Kidney capillary endothelial cell (primary cell): ENCODE measurements at regions not wholly inside any gene's neighbourhood (a gene's known extent, or its start where the extent isn't known, plus 50 kb on each side); places are given as distances from the start of the nearest gene placed in this dataset.

ENCODE experiments used
- DNase-seq: peaks from one replicate; pipeline ENCODE4 v3.0.0-alpha.2; 2018; ENCODE audit warnings: low spot score

GRCh38 chr11:107140983-107141382 is 122.7 kb upstream of the GUCY1A2 start:
- DNase-seq: no peak

GRCh38 chr11:107139396-107139795 is 121.1 kb upstream of the GUCY1A2 start:
- DNase-seq: no peak

GRCh38 chr11:107136892-107137291 is 118.6 kb upstream of the GUCY1A2 start:
- DNase-seq: no peak

- DNase-seq: no peak
Measured at GRCh38 chr11:107131756-107132155, 113.5 kb upstream of the GUCY1A2 start.

- no peak for DNase-seq
Measured at GRCh38 chr11:107123022-107123421, 104.7 kb upstream of the GUCY1A2 start.

- DNase-seq: peak; percentile 1
Measured at GRCh38 chr11:107118025-107118720, 99.9 kb upstream of the GUCY1A2 start.

- DNase-seq: no peak
Measured at GRCh38 chr11:107116358-107116757, 98.1 kb upstream of the GUCY1A2 start.

- DNase-seq: no peak
Measured at GRCh38 chr11:107102692-107103477, 84.6 kb upstream of the GUCY1A2 start.

GRCh38 chr11:107092667-107093066 is 74.4 kb upstream of the GUCY1A2 start:
- no peak for DNase-seq

- no peak for DNase-seq
Measured at GRCh38 chr11:107078375-107078774, 60.1 kb upstream of the GUCY1A2 start.

- no peak for DNase-seq
Measured at GRCh38 chr11:107076832-107077231, 58.6 kb upstream of the GUCY1A2 start.

- DNase-seq: no peak
Measured at GRCh38 chr11:107071129-107071528, 52.9 kb upstream of the GUCY1A2 start.
